ENCODE measurements at regions not wholly inside any gene's neighbourhood (a gene's known extent, or its start where the extent isn't known, plus 50 kb on each side); places are given as distances from the start of the nearest gene placed in this dataset.
"Not testable (repeated sequence)": the region's sequence is repeated elsewhere in the genome, so short reads cannot be mapped to it uniquely, and the experiment has no call there.

GRCh38 chr3:81072591-81072990, 688.9 kb downstream of the GBE1 start:
- TF ChIP-seq CTCF (IDR thresholded peaks at IDR 0.05; ENCODE audit: insufficient read depth, low read length, severe bottlenecking), result no peak
- DNase-seq (ENCODE audit: low read depth), result no peak
- no peaks in the 10 kb centered on the region for H3K36me3 ChIP-seq (ENCODE audit: control insufficient read depth, insufficient read depth, low read length)
- H3K27me3 ChIP-seq (ENCODE audit: control insufficient read depth, insufficient read depth, low read length), result no peaks in the 10 kb centered on the region
- no peak for FAIRE-seq
- no peak overlapping the region for H3K4me3 ChIP-seq (ENCODE audit: low read depth, low read length)

GRCh38 chr3:81068546-81068945, 692.9 kb downstream of the GBE1 start:
- DNase-seq (ENCODE audit: low read depth) (no peak), FAIRE-seq (no peak)
- TF ChIP-seq CTCF (IDR thresholded peaks at IDR 0.05; ENCODE audit: insufficient read depth, low read length, severe bottlenecking), result no peak
- Histone ChIP-seq H3K27me3 (ENCODE audit: control insufficient read depth, insufficient read depth, low read length) (no peaks in the 10 kb centered on the region), H3K4me3 (ENCODE audit: low read depth, low read length) (no peak overlapping the region), H3K36me3 (ENCODE audit: control insufficient read depth, insufficient read depth, low read length) (no peaks in the 10 kb centered on the region)

DNA sequence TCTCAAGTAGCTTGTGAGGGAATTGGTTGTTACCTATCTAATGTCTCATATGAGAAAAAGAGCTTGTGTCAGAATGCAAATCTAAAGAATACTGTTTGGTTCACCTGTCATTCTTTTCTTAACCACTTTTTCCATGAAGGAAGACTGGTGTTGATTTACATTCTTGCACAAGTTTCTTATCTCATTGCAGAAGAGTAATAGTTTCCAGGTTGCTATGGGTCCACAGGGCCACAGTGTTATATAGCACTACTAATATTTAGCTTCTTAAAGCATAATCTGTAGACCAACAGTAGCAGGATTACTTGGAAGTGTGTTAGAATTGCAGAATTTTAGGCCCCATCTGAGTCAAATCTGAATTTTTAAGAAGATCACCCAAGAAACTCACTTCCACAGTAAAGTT, 697.5 kb downstream of the GBE1 start:
- Histone ChIP-seq H3K4me3 (ENCODE audit: low read depth, low read length) (no peak overlapping the region), H3K36me3 (ENCODE audit: control insufficient read depth, insufficient read depth, low read length) (no peaks in the 10 kb centered on the region), H3K27me3 (ENCODE audit: control insufficient read depth, insufficient read depth, low read length) (no peaks in the 10 kb centered on the region)
- FAIRE-seq (no peak), DNase-seq (ENCODE audit: low read depth) (no peak)
- TF ChIP-seq CTCF (IDR thresholded peaks at IDR 0.05; ENCODE audit: insufficient read depth, low read length, severe bottlenecking), result no peak

DNA sequence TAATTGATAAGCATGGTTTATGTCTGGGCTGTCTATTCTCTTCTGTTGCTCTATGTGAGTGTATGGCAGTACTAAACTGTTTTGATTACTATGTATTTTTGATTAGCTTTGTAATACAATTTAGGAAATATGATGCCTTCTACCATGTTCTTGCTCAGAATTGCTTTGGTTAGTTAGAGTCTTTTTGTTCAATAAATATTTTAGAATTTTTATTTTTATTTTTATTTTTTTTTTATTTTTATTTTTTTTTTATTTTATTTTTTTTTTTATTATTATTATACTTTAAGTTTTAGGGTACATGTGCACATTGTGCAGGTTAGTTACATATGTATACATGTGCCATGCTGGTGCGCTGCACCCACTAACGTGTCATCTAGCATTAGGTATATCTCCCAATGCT, 710.3 kb downstream of the GBE1 start:
- not testable (repeated sequence) for FAIRE-seq; H3K27me3 ChIP-seq (ENCODE audit: control insufficient read depth, insufficient read depth, low read length); H3K36me3 ChIP-seq (ENCODE audit: control insufficient read depth, insufficient read depth, low read length); H3K4me3 ChIP-seq (ENCODE audit: low read depth, low read length); DNase-seq (ENCODE audit: low read depth)

DNA sequence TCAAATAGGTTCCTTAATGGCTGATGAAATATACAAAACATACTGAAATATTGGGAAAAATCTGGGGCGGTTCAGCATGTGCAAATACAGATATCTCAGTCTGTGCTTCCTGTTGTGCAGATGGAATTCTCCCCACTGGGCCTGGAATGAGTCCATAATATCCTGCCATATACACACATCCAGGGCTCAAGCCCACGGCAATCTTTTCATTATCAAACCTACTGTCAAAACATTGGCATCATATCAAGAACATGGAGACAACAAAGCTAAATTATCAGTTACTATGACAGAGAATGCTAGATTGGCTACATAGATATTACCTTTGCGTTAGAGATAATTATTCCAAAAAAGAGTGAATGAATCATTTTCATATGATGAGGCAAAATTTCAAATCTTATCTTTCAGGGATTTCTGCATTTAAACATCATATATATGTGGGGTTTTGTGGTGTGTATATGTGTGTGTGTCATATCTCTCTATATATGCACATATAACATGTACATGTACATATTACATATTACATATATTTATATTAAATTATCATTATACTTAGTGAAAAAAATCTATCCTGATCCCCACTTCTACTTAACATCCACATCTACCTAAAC, 713.3 kb downstream of the GBE1 start:
- DNase-seq (ENCODE audit: low read depth) (no peak), FAIRE-seq (no peak)
- Histone ChIP-seq H3K36me3 (ENCODE audit: control insufficient read depth, insufficient read depth, low read length) (no peaks in the 10 kb centered on the region), H3K27me3 (ENCODE audit: control insufficient read depth, insufficient read depth, low read length) (no peaks in the 10 kb centered on the region), H3K4me3 (ENCODE audit: low read depth, low read length) (no peak overlapping the region)
- no peak for TF ChIP-seq CTCF (IDR thresholded peaks at IDR 0.05; ENCODE audit: insufficient read depth, low read length, severe bottlenecking)

GRCh38 chr3:81045976-81046375, 715.5 kb downstream of the GBE1 start:
- no peak for FAIRE-seq
- DNase-seq (ENCODE audit: low read depth), result no peak
- no peak overlapping the region for H3K4me3 ChIP-seq (ENCODE audit: low read depth, low read length)

More at GRCh38 chr3:81045976-81046375, 715.5 kb downstream of the GBE1 start:
- Histone ChIP-seq H3K27me3 (ENCODE audit: control insufficient read depth, insufficient read depth, low read length) (no peaks in the 10 kb centered on the region), H3K36me3 (ENCODE audit: control insufficient read depth, insufficient read depth, low read length) (no peaks in the 10 kb centered on the region)
- no peak for TF ChIP-seq CTCF (IDR thresholded peaks at IDR 0.05; ENCODE audit: insufficient read depth, low read length, severe bottlenecking)

Measured in bronchial epithelial cell (primary cell).